ENCODE measurements at regions not wholly inside any gene's neighbourhood (a gene's known extent, or its start where the extent isn't known, plus 50 kb on each side); places are given as distances from the start of the nearest gene placed in this dataset.

DNA sequence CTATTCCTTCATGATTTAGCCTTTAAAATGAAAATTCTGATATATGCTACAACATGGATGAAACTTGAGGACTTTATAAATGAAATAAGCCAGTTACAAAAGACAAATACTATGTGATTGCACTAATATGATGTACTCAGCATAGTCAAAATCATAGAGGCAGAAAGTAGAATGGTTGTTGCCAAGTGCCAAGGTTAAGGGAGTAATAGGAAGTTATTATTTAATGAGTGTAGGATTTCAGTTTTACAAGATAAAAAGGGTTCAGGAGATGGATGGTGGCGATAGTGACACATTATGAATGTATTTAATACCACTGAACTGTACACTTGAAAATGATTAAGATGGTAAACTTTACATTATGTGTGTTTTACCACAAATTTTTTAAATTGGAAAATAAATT lies 73.1 kb upstream of the FMN2 start:
- TF ChIP-seq, protein P1, sequence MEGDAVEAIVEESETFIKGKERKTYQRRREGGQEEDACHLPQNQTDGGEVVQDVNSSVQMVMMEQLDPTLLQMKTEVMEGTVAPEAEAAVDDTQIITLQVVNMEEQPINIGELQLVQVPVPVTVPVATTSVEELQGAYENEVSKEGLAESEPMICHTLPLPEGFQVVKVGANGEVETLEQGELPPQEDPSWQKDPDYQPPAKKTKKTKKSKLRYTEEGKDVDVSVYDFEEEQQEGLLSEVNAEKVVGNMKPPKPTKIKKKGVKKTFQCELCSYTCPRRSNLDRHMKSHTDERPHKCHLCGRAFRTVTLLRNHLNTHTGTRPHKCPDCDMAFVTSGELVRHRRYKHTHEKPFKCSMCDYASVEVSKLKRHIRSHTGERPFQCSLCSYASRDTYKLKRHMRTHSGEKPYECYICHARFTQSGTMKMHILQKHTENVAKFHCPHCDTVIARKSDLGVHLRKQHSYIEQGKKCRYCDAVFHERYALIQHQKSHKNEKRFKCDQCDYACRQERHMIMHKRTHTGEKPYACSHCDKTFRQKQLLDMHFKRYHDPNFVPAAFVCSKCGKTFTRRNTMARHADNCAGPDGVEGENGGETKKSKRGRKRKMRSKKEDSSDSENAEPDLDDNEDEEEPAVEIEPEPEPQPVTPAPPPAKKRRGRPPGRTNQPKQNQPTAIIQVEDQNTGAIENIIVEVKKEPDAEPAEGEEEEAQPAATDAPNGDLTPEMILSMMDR (IDR thresholded peaks at IDR 0.05) = no peak
- intact Hi-C loops (cut with DNase I, micrococcal nuclease) = no loop called here
- DNase-seq (no peak), ATAC-seq (no peak)
- peaks cover 11% of the 10 kb centered on the region for H3K9me3 ChIP-seq
- no peaks in the 10 kb centered on the region for H3K36me3 ChIP-seq (ENCODE audit: low read depth)
- H3K4me3 ChIP-seq = no peak overlapping the region
- H3K4me1 ChIP-seq (ENCODE audit: low read depth) = no peaks in the 10 kb centered on the region

DNA sequence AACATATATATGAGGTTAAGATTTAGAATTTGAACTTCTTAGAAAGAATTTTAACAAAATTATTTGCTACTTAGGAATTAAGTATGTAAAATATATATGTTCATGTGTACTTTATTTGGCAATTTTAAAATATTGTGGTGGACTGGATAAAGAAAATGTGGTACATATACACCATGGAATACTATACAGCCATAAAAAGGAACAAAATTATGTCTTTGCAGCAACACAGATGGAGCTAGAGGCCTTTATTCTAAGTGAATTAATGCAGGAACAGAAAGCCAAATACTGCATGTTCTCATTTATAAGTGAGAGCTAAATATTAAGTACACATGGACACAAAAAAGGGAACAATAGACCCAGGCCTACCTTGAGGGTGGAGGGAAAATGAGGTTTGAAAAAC lies 72.2 kb upstream of the FMN2 start:
- intact Hi-C loops (cut with DNase I, micrococcal nuclease) = no loop called here

GRCh38 chr1:240020871-240021270 lies 70.8 kb upstream of the FMN2 start:
- Histone ChIP-seq H3K36me3 (ENCODE audit: low read depth) (no peaks in the 10 kb centered on the region), H3K4me3 (no peak overlapping the region), H3K4me1 (ENCODE audit: low read depth) (no peaks in the 10 kb centered on the region), H3K9me3 (peaks cover 11% of the 10 kb centered on the region)
- intact Hi-C loops (cut with DNase I, micrococcal nuclease) = loop anchor here (10.0 kb wide), 3 partner anchors 154 to 674 kb away; no protein-coding TSS in a partner anchor
- no peak for DNase-seq
- TF ChIP-seq, protein P1 (IDR thresholded peaks at IDR 0.05) = no peak
- ATAC-seq = no peak

More for the DNA sequence above, 72.2 kb upstream of the FMN2 start:
- H3K9me3 ChIP-seq = peaks cover 11% of the 10 kb centered on the region
- TF ChIP-seq, protein P1 (IDR thresholded peaks at IDR 0.05) = no peak
- ATAC-seq = no peak
- no peaks in the 10 kb centered on the region for H3K4me1 ChIP-seq (ENCODE audit: low read depth)
- H3K36me3 ChIP-seq (ENCODE audit: low read depth) = no peaks in the 10 kb centered on the region
- DNase-seq = no peak
- no peak overlapping the region for H3K4me3 ChIP-seq

- ATAC-seq (no peak), DNase-seq (no peak)
- Histone ChIP-seq H3K4me3 (no peak overlapping the region), H3K4me1 (ENCODE audit: low read depth) (no peaks in the 10 kb centered on the region), H3K9me3 (peaks cover 11% of the 10 kb centered on the region), H3K36me3 (ENCODE audit: low read depth) (no peaks in the 10 kb centered on the region)
- TF ChIP-seq, protein P1 (IDR thresholded peaks at IDR 0.05) = no peak
- intact Hi-C loops (cut with DNase I, micrococcal nuclease) = loop anchor here (10.0 kb wide), 3 partner anchors 153 to 673 kb away; no protein-coding TSS in a partner anchor
Measured at GRCh38 chr1:240021709-240022108, 70.0 kb upstream of the FMN2 start.

DNA sequence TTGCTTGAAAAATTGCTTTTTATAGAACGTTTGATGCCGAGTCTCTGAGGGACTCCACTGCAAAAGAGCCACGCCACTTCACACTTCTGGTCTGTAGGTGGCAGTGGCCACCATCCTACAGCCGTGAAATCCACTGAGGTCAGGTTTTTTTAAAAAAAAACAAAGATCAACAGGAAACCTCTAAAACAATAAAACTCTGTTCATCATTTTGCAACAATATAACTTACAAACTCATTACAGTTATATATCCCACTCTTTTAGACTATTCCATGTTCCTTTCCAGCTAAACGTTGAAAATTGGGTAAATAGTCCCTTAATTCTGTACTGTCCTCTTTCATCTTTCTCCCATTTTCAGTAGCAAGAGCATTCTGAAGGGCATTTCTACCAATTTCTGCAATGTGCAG lies 64.6 kb upstream of the FMN2 start:
- H3K36me3 ChIP-seq (ENCODE audit: low read depth) = no peaks in the 10 kb centered on the region
- no peak overlapping the region for H3K4me3 ChIP-seq
- H3K4me1 ChIP-seq (ENCODE audit: low read depth) = peaks cover 3% of the 10 kb centered on the region
- H3K9me3 ChIP-seq = no peaks in the 10 kb centered on the region
- DNase-seq (peak in 2 of 3 donors; percentile 62 to 71), ATAC-seq (peak; percentile 77)
- intact Hi-C loops (cut with DNase I, micrococcal nuclease) = loop anchor here (10.0 kb wide), 3 partner anchors 148 to 668 kb away; no protein-coding TSS in a partner anchor
- TF ChIP-seq, protein P1 (IDR thresholded peaks at IDR 0.05) = peak; percentile 42

- peaks cover 3% of the 10 kb centered on the region for H3K4me1 ChIP-seq (ENCODE audit: low read depth)
- intact Hi-C loops (cut with DNase I, micrococcal nuclease) = loop anchor here (10.0 kb wide), 3 partner anchors 145 to 665 kb away; no protein-coding TSS in a partner anchor
Measured at GRCh38 chr1:240029418-240029817, 62.3 kb upstream of the FMN2 start.

More at GRCh38 chr1:240029418-240029817, 62.3 kb upstream of the FMN2 start:
- no peak for DNase-seq
- Histone ChIP-seq H3K36me3 (ENCODE audit: low read depth) (no peaks in the 10 kb centered on the region), H3K4me3 (no peak overlapping the region), H3K9me3 (no peaks in the 10 kb centered on the region)
- TF ChIP-seq, protein P1 (IDR thresholded peaks at IDR 0.05) = no peak
- ATAC-seq = no peak
